ENCODE measurements at regions not wholly inside any gene's neighbourhood (a gene's known extent, or its start where the extent isn't known, plus 50 kb on each side); places are given as distances from the start of the nearest gene placed in this dataset.
"Not testable (repeated sequence)": the region's sequence is repeated elsewhere in the genome, so short reads cannot be mapped to it uniquely, and the experiment has no call there.

- not testable (repeated sequence) for H3K4me3 ChIP-seq (replicated peaks in 1 of 4; ENCODE audit: control extremely low read depth in 1 of 4, insufficient read depth in 1 of 4, low read depth in 3 of 4, low read length in 4 of 4); H3K9me3 ChIP-seq (ENCODE audit: control insufficient read depth, insufficient read depth, low read depth, low read length); H2AFZ ChIP-seq (ENCODE audit: low read length); H3K79me2 ChIP-seq (ENCODE audit: control insufficient read depth, insufficient read depth, low read length); H3K4me1 ChIP-seq (ENCODE audit: control insufficient read depth, extremely low read depth, insufficient read depth, low read length); H3K9ac ChIP-seq (ENCODE audit: insufficient read depth, low read length); H4K20me1 ChIP-seq (ENCODE audit: control insufficient read depth, extremely low read depth, insufficient read depth, low read length); H3K36me3 ChIP-seq (ENCODE audit: control insufficient read depth, insufficient read depth, low read length); H3K27me3 ChIP-seq (ENCODE audit: control insufficient read depth, insufficient read depth, low read length); H3K27ac ChIP-seq (ENCODE audit: insufficient read depth, low read length)
- peak; percentile 51 to 84 for DNase-seq (ENCODE audit: low read depth in 2 of 2)
- peak overlapping the region; percentile 52 for H3K4me2 ChIP-seq (ENCODE audit: extremely low read depth, insufficient read depth, low read length)
These were observed 135.3 kb upstream of the ZNF618 start for GRCh38 chr9:113740508-113741500.

- peaks cover 12% of the 10 kb centered on the region for H3K27me3 ChIP-seq (ENCODE audit: control insufficient read depth, insufficient read depth, low read length)
- TF ChIP-seq EZH2 (IDR thresholded peaks at IDR 0.05; ENCODE audit: low read length, missing control alignments), result no peak
- no peak for TF ChIP-seq CTCF (conservative IDR thresholded peaks at IDR 0.05 in 1 of 2, IDR thresholded peaks at IDR 0.05 in 1 of 2; ENCODE audit: low read depth in 1 of 2, low read length in 2 of 2)
- DNase-seq (ENCODE audit: low read depth in 2 of 2), result no peak
- no peak overlapping the region for H3K9ac ChIP-seq (ENCODE audit: insufficient read depth, low read length)
- no peak overlapping the region for H2AFZ ChIP-seq (ENCODE audit: low read length)
- no peaks in the 10 kb centered on the region for H3K79me2 ChIP-seq (ENCODE audit: control insufficient read depth, insufficient read depth, low read length)
- no peaks in the 10 kb centered on the region for H4K20me1 ChIP-seq (ENCODE audit: control insufficient read depth, extremely low read depth, insufficient read depth, low read length)
- H3K4me3 ChIP-seq (replicated peaks in 1 of 4; ENCODE audit: control extremely low read depth in 1 of 4, insufficient read depth in 1 of 4, low read depth in 3 of 4, low read length in 4 of 4), result no peak overlapping the region
- H3K4me1 ChIP-seq (ENCODE audit: control insufficient read depth, extremely low read depth, insufficient read depth, low read length), result peaks cover 4% of the 10 kb centered on the region
- no peak overlapping the region for H3K27ac ChIP-seq (ENCODE audit: insufficient read depth, low read length)
- H3K4me2 ChIP-seq (ENCODE audit: extremely low read depth, insufficient read depth, low read length), result no peak overlapping the region
- no peaks in the 10 kb centered on the region for H3K9me3 ChIP-seq (ENCODE audit: control insufficient read depth, insufficient read depth, low read depth, low read length)
- H3K36me3 ChIP-seq (ENCODE audit: control insufficient read depth, insufficient read depth, low read length), result no peaks in the 10 kb centered on the region
These were observed 133.9 kb upstream of the ZNF618 start for GRCh38 chr9:113741886-113742854.

- no peaks in the 10 kb centered on the region for H3K79me2 ChIP-seq (ENCODE audit: control insufficient read depth, insufficient read depth, low read length)
- DNase-seq (ENCODE audit: low read depth in 2 of 2), result no peak
- no peaks in the 10 kb centered on the region for H3K36me3 ChIP-seq (ENCODE audit: control insufficient read depth, insufficient read depth, low read length)
- no peak overlapping the region for H2AFZ ChIP-seq (ENCODE audit: low read length)
- H3K4me1 ChIP-seq (ENCODE audit: control insufficient read depth, extremely low read depth, insufficient read depth, low read length), result peaks cover 4% of the 10 kb centered on the region
- no peak for TF ChIP-seq EZH2 (IDR thresholded peaks at IDR 0.05; ENCODE audit: low read length, missing control alignments)
- no peak for TF ChIP-seq CTCF (conservative IDR thresholded peaks at IDR 0.05 in 1 of 2, IDR thresholded peaks at IDR 0.05 in 1 of 2; ENCODE audit: low read depth in 1 of 2, low read length in 2 of 2)
- peaks cover 12% of the 10 kb centered on the region for H3K27me3 ChIP-seq (ENCODE audit: control insufficient read depth, insufficient read depth, low read length)
- H3K4me2 ChIP-seq (ENCODE audit: extremely low read depth, insufficient read depth, low read length), result no peak overlapping the region
- H3K9ac ChIP-seq (ENCODE audit: insufficient read depth, low read length), result no peak overlapping the region
- H3K4me3 ChIP-seq (replicated peaks in 1 of 4; ENCODE audit: control extremely low read depth in 1 of 4, insufficient read depth in 1 of 4, low read depth in 3 of 4, low read length in 4 of 4), result no peak overlapping the region
- H4K20me1 ChIP-seq (ENCODE audit: control insufficient read depth, extremely low read depth, insufficient read depth, low read length), result no peaks in the 10 kb centered on the region
- no peaks in the 10 kb centered on the region for H3K9me3 ChIP-seq (ENCODE audit: control insufficient read depth, insufficient read depth, low read depth, low read length)
- H3K27ac ChIP-seq (ENCODE audit: insufficient read depth, low read length), result no peak overlapping the region
These were observed 133.2 kb upstream of the ZNF618 start for GRCh38 chr9:113742878-113743277.

Data from fibroblast of lung (primary cell).